Endothelial cell (in vitro differentiated cells): ENCODE measurements at regions not wholly inside any gene's neighbourhood (a gene's known extent, or its start where the extent isn't known, plus 50 kb on each side); places are given as distances from the start of the nearest gene placed in this dataset.

Experiments
- DNase-seq: peaks from one replicate; pipeline ENCODE4 v3.0.0; 2021; ENCODE audit warnings: low spot score
- H3K27ac Mint-ChIP-seq: one replicate; pipeline ENCODE4 v1.8.0; 2021; ENCODE audit warnings: mixed read lengths, inconsistent platforms; ENCODE audit not compliant: unreplicated experiment
- H3K27me3 Mint-ChIP-seq: one replicate; pipeline ENCODE4 v1.8.0; 2021; ENCODE audit warnings: mild to moderate bottlenecking, moderate library complexity, mixed read lengths, inconsistent platforms; ENCODE audit not compliant: unreplicated experiment
- H3K36me3 Mint-ChIP-seq: one replicate; pipeline ENCODE4 v1.8.0; 2021; ENCODE audit warnings: mild to moderate bottlenecking, low read depth, mixed read lengths, inconsistent platforms; ENCODE audit not compliant: unreplicated experiment
- H3K4me1 Mint-ChIP-seq: one replicate; pipeline ENCODE4 v1.8.0; 2021; ENCODE audit warnings: mild to moderate bottlenecking, mixed read lengths, inconsistent platforms; ENCODE audit not compliant: unreplicated experiment
- H3K4me3 Mint-ChIP-seq: one replicate; pipeline ENCODE4 v1.8.0; 2021; ENCODE audit warnings: mild to moderate bottlenecking, mixed read lengths, inconsistent platforms; ENCODE audit not compliant: unreplicated experiment
- H3K9me3 Mint-ChIP-seq: one replicate; pipeline ENCODE4 v1.8.0; 2021; ENCODE audit warnings: mixed read lengths, inconsistent platforms; ENCODE audit not compliant: unreplicated experiment
- TF ChIP-seq, protein P1 (sequence below): fragments of 200-600 bp; sonication (generic); IDR thresholded peaks from one replicate; pipeline ENCODE4 v1.5.0; 2021; ENCODE audit warnings: antibody characterized with exemption; ENCODE audit not compliant: unreplicated experiment

DNA sequence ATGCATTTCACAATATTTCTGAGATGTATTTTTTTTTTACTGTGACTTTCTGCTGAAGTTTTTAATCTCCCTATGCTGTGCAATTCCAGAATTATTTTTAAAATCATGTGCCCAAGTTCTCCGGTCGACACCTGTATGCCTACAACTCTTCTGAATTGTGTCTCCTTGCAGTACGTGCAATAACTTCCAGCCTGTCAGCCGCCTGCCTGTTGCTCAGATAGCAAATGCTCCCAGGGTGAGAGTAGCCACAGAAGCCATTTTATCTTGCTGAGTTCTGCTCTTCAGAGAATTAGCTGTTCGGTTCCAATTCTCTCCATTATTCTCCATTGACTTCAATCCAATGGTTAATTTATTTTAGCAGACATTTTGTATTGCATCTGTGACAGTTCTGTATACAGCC is 188.3 kb downstream of the CDC14C start:
- no peaks in the 10 kb centered on the region for H3K36me3 Mint-ChIP-seq
- no peaks in the 10 kb centered on the region for H3K4me1 Mint-ChIP-seq
- no peak overlapping the region for H3K4me3 Mint-ChIP-seq
- no peak overlapping the region for H3K27ac Mint-ChIP-seq
- peaks cover 2% of the 10 kb centered on the region for H3K27me3 Mint-ChIP-seq
- no peaks in the 10 kb centered on the region for H3K9me3 Mint-ChIP-seq
- DNase-seq: no peak
- TF ChIP-seq, protein P1, sequence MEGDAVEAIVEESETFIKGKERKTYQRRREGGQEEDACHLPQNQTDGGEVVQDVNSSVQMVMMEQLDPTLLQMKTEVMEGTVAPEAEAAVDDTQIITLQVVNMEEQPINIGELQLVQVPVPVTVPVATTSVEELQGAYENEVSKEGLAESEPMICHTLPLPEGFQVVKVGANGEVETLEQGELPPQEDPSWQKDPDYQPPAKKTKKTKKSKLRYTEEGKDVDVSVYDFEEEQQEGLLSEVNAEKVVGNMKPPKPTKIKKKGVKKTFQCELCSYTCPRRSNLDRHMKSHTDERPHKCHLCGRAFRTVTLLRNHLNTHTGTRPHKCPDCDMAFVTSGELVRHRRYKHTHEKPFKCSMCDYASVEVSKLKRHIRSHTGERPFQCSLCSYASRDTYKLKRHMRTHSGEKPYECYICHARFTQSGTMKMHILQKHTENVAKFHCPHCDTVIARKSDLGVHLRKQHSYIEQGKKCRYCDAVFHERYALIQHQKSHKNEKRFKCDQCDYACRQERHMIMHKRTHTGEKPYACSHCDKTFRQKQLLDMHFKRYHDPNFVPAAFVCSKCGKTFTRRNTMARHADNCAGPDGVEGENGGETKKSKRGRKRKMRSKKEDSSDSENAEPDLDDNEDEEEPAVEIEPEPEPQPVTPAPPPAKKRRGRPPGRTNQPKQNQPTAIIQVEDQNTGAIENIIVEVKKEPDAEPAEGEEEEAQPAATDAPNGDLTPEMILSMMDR: no peak

DNA sequence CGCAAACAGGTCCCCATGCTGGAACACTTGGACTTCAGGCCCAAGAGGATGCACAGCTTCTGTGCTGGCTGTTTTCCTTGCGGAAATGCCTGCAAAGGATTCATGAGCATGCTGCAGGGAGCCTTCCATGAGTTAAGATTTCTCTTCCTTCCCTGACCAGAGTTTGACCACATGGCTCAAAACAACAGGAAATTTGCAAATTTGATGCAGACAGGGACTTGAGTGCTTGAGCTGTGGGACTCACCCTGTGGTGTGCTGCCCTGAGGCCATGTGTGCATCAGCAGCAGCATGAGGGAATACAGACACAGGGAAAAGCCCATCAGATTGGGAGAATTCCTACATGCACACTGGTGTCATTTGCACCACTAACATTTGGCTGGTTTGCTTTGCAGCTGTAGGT is 195.4 kb downstream of the CDC14C start:
- Mint-ChIP-seq H3K36me3 (no peaks in the 10 kb centered on the region), H3K4me3 (no peak overlapping the region), H3K9me3 (no peaks in the 10 kb centered on the region), H3K4me1 (peaks cover 5% of the 10 kb centered on the region), H3K27ac (no peak overlapping the region), H3K27me3 (peaks cover 5% of the 10 kb centered on the region)
- TF ChIP-seq, protein P1: no peak
- DNase-seq: no peak

DNA sequence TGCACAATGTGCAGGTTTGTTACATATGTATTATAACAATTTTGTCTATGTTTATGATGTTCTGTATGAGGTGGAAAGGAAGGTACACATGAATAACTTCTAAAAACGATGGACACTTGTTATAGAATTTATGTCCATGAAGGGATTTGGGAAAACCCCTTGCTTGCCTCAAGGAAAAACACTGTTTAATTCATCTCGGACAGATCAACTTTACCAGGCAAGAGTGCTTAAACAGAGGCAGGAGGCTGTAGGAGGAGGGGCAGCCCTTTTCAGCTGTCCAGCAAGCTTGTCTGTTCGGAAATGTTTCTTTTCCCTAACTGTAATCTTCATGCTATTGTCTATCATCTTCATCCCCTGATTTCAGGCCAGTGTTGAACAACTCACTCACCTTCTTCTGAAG is 200.9 kb downstream of the CDC14C start:
- TF ChIP-seq, protein P1: no peak
- Mint-ChIP-seq H3K9me3 (no peaks in the 10 kb centered on the region), H3K4me1 (peaks cover 4% of the 10 kb centered on the region), H3K36me3 (no peaks in the 10 kb centered on the region), H3K27ac (no peak overlapping the region), H3K4me3 (no peak overlapping the region), H3K27me3 (peaks cover 5% of the 10 kb centered on the region)
- DNase-seq: no peak

DNA sequence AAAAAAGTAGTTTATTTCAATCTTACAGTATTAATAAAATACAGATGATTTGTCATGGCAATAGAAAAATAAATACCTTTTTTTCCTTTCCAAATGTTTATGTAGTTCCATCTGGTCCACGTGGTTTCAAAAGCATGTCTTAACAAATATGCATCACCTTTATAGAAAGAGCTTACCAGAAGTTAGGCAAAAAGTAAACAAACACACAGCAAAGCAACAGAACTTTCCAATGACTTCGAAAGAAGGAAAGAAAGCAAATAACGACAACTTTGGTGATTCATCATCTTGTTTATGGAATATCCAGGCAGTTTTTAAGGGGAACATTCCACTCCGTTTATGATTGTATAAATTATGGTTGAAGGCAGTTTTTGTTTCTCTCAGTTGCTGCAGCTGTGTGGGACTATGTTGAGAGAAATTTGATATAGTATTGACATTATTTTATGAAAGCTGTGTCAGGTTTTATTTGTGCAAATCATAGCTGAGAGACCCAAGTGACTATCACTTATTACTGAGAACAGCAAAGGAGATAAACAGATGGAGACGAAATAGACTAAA is 203.1 kb downstream of the CDC14C start:
- no peak for DNase-seq
- Mint-ChIP-seq H3K4me1 (no peaks in the 10 kb centered on the region), H3K36me3 (no peaks in the 10 kb centered on the region), H3K4me3 (no peak overlapping the region), H3K27ac (no peak overlapping the region), H3K27me3 (peaks cover 5% of the 10 kb centered on the region), H3K9me3 (no peaks in the 10 kb centered on the region)
- TF ChIP-seq, protein P1: no peak

DNA sequence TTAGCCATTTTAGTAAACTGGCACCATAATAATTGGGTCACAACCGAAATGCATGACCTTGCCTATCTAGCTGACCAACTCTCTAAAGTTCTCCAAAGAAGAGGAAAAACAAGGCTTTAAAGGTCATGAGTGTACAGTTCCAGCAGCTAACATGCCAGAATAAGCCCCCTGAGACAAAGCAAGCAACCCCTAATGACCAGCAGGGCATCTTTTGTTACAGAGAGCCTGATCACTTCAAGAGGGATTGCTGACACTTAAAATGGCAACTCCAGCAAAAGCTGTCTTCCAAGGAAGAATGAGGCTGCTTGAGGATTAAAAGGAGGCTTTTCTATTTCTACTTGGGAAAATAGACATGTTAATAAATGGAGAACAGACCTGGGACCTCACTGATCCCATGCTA is 213.6 kb downstream of the CDC14C start:
- Mint-ChIP-seq H3K27me3 (no peaks in the 10 kb centered on the region), H3K27ac (no peak overlapping the region), H3K4me1 (no peaks in the 10 kb centered on the region), H3K4me3 (no peak overlapping the region), H3K9me3 (no peaks in the 10 kb centered on the region), H3K36me3 (no peaks in the 10 kb centered on the region)
- TF ChIP-seq, protein P1: no peak
- DNase-seq: no peak
